ENCODE measurements at regions not wholly inside any gene's neighbourhood (a gene's known extent, or its start where the extent isn't known, plus 50 kb on each side); places are given as distances from the start of the nearest gene placed in this dataset.

GRCh38 chr9:130781569-130781968 is 53.5 kb upstream of the ABL1 start:
- no peak for TF ChIP-seq BHLHE40 (IDR thresholded peaks at IDR 0.05; ENCODE audit: borderline replicate concordance)
- no peak for TF ChIP-seq CTBP1 (IDR thresholded peaks at IDR 0.05; ENCODE audit: borderline replicate concordance)
- TF ChIP-seq SP1 (IDR thresholded peaks at IDR 0.05), result no peak
- no peak for TF ChIP-seq FOXM1 (IDR thresholded peaks at IDR 0.05; ENCODE audit: borderline replicate concordance)
- no peak for TF ChIP-seq FOXA1 (IDR thresholded peaks at IDR 0.05)
- no peak for TF ChIP-seq L3MBTL2 (conservative IDR thresholded peaks at IDR 0.05)
- TF ChIP-seq LEF1 (IDR thresholded peaks at IDR 0.05; ENCODE audit: borderline replicate concordance), result no peak
- no peak for TF ChIP-seq PKNOX1 (IDR thresholded peaks at IDR 0.05)
- TF ChIP-seq ARNT (IDR thresholded peaks at IDR 0.05), result no peak
- TF ChIP-seq SUZ12 (IDR thresholded peaks at IDR 0.05), result no peak

Data from HEK293T (cell line).